ENCODE measurements at regions not wholly inside any gene's neighbourhood (a gene's known extent, or its start where the extent isn't known, plus 50 kb on each side); places are given as distances from the start of the nearest gene placed in this dataset.

GRCh38 chr15:70151003-70151402, 53.3 kb upstream of the TLE3 start:
- TF ChIP-seq FOXM1 (IDR thresholded peaks at IDR 0.05; ENCODE audit: borderline replicate concordance, low read depth) (no peak), EGR1 (IDR thresholded peaks at IDR 0.05) (no peak), TAF1 (IDR thresholded peaks at IDR 0.05; ENCODE audit: low read depth) (no peak), ZBTB7A (IDR thresholded peaks at IDR 0.05; ENCODE audit: low read depth) (no peak), TCF12 (IDR thresholded peaks at IDR 0.05; ENCODE audit: low read depth) (no peak), NFIC (IDR thresholded peaks at IDR 0.05) (no peak), EP300 (IDR thresholded peaks at IDR 0.05; ENCODE audit: borderline replicate concordance) (no peak), CEBPB (IDR thresholded peaks at IDR 0.05) (no peak), RAD21 (IDR thresholded peaks at IDR 0.05; ENCODE audit: low read depth) (no peak), TEAD4 (IDR thresholded peaks at IDR 0.05) (no peak), MAX (IDR thresholded peaks at IDR 0.05) (no peak), YY1 (IDR thresholded peaks at IDR 0.05; ENCODE audit: low read depth) (no peak), USF1 (IDR thresholded peaks at IDR 0.05) (no peak)

Data from Ishikawa (cell line).